NCI-H510A treated with DMSO at 0.1 percent for 48 hours (cell line): ENCODE measurements at regions not wholly inside any gene's neighbourhood (a gene's known extent, or its start where the extent isn't known, plus 50 kb on each side); places are given as distances from the start of the nearest gene placed in this dataset.

Experiments used
- DNase-seq: peaks from one replicate; lab custom pipeline; 2025; lab: John Stamatoyannopoulos, UW

DNA sequence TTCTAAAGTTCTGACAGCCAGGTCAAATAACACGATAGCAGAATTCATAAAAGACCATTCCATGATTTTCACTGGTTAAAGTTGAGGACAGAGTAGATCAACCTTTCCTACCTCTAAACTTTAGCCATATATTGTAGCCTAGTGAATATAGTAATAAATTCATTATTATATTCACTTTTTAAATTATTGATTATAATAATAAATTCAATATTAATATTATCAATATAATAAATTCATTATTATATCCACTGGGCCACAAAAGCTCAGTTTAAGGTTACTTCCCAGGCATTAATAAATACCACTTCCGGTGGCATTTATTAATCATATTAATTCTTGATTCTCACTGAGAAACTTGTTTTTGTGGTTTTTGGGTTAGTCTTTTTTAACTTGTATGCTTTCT, 85.7 kb upstream of the GPC6 start:
- DNase-seq = no peak

DNA sequence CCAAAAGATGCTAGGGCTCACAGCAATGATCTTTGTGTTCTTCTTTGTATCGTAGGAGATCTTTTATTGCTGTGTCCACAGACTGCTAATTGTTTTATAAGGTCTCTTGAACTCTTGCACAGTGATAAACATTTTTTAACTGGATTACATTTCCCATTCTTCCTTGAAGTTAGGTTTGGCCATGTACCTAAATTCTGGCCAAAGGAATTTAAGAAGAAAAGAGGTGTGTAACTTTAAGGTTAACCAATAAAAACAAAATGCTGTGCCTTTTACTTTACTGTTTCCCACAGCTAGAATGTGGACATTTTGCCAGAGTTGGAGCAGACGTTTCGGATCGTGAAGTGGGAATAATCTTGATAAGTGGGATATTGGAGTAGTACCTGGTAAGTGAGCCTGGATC, 82.6 kb upstream of the GPC6 start:
- DNase-seq = no peak

DNA sequence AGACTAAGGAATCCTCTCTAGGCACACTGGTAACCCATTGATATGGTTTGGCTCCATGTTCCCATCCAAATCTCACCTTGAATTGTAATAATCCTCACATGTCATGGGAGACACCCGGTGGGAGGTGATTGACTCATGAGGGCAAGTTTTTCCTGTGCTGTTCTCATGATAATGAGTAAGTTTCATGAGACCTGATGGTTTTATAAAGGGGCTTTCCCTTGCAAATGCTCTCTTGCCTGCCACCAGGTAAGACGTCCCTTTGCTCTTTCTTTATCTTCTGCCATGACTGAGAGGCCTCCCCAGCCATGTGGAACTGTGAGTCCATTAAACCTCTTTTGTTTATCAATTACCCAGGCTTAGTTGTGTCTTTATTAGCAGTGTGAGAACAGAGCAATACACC, 81.4 kb upstream of the GPC6 start:
- no peak for DNase-seq

DNA sequence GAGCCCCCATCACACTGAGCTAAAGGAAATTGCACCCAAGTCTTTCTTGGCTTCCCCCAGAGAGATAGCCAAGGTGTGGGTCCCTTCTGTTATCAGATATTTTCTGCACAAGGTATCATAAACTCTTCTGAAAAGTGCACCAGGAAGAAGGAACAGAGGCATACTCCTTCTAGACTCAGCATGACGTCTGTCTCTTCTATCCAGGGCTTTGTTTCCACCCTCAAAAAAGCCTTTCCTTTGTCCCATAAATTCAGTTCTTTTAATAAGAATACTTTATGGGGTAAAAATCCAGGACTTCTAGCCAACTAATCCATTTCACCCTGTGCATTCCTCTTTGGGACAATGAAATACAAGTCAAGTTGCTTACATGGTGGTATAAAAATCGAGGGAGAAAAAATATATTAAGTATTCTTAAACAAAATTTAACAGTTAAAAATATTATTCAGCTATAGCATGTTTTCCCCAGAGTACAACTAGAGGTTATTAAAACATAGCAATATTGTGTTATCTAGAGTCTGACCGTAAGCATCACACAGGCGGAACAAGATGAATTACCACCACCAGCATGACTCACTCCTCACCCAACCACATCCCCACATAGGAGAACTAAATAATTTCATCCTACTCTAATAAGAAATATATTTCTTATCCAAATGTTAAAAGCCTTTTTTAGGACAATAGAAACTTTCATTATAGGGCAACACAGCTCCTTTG, 79.9 kb upstream of the GPC6 start:
- DNase-seq = no peak

DNA sequence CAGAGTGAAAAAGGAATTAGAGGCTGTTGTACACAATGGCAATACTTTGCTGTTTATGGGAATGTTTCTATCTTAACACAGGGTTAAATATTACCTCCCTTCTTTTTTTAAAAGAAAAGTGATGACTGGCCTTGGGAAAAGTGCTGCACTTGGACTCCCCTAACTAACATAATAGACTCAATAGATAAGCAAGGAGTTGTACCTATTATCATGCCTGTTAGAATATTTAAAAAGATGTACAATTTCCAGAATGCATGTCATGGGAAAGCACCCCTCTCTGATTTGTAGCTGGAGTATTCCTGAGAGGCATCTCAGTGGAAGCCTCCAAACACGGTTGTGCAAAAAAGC, 79.3 kb upstream of the GPC6 start:
- DNase-seq = no peak

DNA sequence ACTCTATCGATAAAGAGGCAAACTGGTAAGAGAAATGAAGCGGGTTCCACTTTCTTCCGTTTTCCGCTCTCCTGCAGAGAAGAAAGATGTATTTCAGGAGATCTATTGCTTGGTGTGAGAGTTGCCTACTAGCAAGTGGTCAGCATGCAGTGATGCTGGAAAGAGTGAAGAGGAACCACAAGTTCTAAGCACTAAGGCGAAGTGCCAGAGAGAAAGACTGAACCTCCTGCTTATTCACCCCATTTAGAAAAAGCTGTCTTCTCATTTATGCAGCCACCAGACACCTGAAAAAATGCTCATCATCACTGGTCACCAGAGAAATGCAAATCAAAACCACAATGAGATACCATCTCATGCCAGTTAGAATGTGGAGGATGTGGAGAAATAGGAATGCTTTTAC, 78.7 kb upstream of the GPC6 start:
- DNase-seq = no peak

DNA sequence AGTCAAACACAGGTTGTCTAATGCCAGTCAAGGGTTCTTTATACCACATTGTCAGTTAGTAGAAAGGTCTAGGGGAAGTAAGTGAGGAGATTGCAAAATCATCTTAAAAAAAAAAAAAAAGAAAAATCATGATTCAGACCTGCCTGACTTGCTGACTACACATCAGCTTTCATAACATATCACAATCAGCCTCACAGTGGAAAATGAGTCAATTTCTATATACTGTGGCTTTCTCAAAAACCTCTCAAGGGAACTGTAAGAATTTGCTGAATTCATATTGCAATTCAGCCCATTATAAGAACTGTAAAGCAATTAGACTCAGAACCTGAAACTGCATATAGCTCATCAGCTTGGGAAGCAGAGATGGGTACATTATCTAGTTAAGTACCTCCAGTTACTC, 75.3 kb upstream of the GPC6 start:
- DNase-seq = no peak

DNA sequence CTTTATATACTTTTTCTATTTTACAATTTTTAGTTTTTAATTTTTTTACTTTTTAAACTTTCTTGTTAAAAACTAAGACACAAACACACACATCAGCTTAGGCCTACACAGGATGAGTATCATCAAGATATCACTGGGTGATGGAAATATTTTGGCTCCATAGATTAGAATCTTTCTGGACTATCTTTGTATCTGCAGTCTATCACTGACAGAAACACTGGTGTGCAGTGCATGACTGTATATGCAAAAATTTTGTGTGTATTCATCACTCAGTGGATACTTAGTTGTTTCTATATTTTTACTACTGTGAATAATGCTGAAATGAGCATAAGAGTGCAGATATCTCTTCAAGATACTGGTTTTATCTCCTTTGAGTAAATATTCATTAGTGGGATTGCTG, 68.0 kb upstream of the GPC6 start:
- DNase-seq = no peak

DNA sequence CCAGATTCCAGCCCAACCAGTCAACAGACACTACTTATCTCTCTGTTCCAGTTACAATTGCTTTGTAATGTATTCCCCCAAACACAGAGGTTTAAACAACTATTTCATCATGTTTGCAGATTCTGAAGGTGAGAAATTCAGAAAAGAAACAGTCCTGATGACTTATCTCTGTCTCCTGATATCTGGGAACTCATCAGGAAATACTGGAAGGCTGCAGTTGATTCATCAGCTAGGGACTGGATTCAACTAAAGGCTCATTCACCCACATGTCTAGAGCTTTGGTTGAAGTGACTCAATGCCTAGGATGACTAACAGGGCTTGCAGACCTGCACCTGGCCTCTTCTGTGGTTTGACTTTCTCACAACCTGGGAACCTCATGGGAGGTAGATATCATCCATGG, 56.6 kb upstream of the GPC6 start:
- DNase-seq = no peak

DNA sequence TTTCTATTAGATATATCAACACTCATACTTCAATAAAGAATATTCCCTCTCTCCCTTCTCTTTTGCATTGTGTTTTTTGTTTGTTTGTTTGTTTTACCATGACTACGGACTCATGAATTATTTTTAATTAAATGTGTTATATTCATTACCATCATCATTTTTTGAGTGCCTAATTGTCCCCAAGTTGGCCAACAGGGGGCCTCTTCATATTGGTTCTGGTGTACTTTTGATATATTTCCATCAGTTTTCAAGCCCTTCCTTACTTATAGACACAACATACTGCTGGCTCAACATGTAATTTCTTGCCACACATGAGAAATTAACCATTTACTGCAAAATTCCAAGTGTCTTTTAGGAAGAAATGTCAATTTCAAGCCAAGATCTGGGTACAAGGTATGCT, 54.5 kb upstream of the GPC6 start:
- no peak for DNase-seq

DNA sequence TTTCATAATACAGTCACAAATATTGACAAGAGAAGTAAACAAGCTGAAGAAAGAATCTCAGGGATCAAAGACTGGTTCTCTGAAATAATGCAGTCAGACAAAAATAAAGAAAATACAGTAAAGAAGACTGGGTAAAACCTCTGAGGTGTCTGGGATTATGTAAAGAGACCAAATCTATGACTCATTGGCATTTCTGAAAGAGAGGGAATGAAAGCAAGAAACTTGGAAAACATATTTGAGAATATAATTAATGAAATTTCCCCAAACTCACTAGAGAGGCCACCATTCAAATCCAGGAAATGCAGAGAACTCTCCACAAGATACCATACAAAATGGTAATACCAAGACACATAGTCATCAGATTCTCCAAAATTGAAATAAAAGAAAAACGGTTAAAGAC, 53.0 kb upstream of the GPC6 start:
- no peak for DNase-seq

DNA sequence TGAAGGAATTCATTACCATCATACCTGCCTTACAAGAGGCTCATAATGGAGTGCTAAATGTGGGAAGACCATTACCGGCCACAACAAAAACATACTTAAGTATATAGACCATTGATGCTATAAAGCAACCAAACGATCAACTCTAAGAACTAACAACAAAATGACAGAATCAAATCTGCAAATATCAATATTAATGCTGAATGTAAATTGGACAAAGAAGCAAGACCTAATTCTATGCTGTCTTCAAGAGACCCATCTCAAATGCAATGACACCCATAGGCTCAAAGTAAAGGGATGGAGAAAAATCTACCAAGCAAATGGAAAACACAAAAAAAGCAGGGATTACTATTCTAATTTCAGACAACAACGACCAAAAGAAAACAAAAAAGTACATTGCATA, 52.3 kb upstream of the GPC6 start:
- no peak for DNase-seq
